CD4-positive, alpha-beta memory T cell (primary cell): ENCODE measurements at regions not wholly inside any gene's neighbourhood (a gene's known extent, or its start where the extent isn't known, plus 50 kb on each side); places are given as distances from the start of the nearest gene placed in this dataset.
A peak's percentile ranks its signal among the peaks of the same experiment; 100 is the strongest.

ENCODE experiments used
- CTCF ChIA-PET: fragments of 350-600 bp; sonication (Branson Sonifier 250); formaldehyde crosslinking; loops from one replicate; lab custom pipeline; 2021; ENCODE audit warnings: inconsistent platforms; ENCODE audit not compliant: partially characterized antibody; lab: Charles Lee
- POLR2A ChIA-PET: fragments of 350-600 bp; sonication (Branson Sonifier 250); formaldehyde crosslinking; loops from one replicate; lab custom pipeline; 2021; ENCODE audit not compliant: partially characterized antibody; lab: Charles Lee
- DNase-seq, 5 donors: peaks; one replicate each; pipeline versions ENCODE4 v3.0.0 to v3.0.0-alpha.2; 2020 to 2022; ENCODE audit warnings: mixed read lengths in 1 of 5
- H3K27ac ChIP-seq: one replicate; pipeline ENCODE4 v1.7.0; 2013; ENCODE audit warnings: low read depth, low read length
- H3K27me3 ChIP-seq: 2 replicates; pipeline ENCODE4 v1.7.0; 2013; ENCODE audit warnings: mild to moderate bottlenecking, low read length, moderate library complexity; ENCODE audit not compliant: insufficient read depth
- H3K36me3 ChIP-seq: 2 replicates; pipeline ENCODE4 v1.7.0; 2013; ENCODE audit warnings: mild to moderate bottlenecking, low read length, moderate library complexity; ENCODE audit not compliant: insufficient read depth
- H3K4me1 ChIP-seq: 2 replicates; pipeline ENCODE4 v1.7.0; 2013; ENCODE audit warnings: mild to moderate bottlenecking, low read length, moderate library complexity; ENCODE audit not compliant: insufficient read depth
- H3K4me3 ChIP-seq, 2 donors: one replicate each; pipeline ENCODE4 v1.7.0; 2013; ENCODE audit warnings: low read length in 2 of 2, mild to moderate bottlenecking in 1 of 2
- H3K9me3 ChIP-seq, 2 donors: one replicate each; pipeline ENCODE4 v1.7.0; 2013; ENCODE audit warnings: low read length in 2 of 2, control low read depth in 1 of 2; ENCODE audit not compliant: control insufficient read depth in 1 of 2
- H3K27ac Mint-ChIP-seq, 7 donors: one replicate each; pipeline ENCODE4 v1.8.0; 2020 to 2021; ENCODE audit warnings: mixed read lengths in 7 of 7, mild to moderate bottlenecking in 6 of 7, inconsistent platforms in 3 of 7, moderate library complexity in 3 of 7
- H3K27me3 Mint-ChIP-seq, 2 donors: one replicate each; pipeline ENCODE4 v1.8.0; 2020 to 2021; ENCODE audit warnings: mixed read lengths in 2 of 2
- H3K36me3 Mint-ChIP-seq, 2 donors: one replicate each; pipeline ENCODE4 v1.8.0; 2020 to 2021; ENCODE audit warnings: mixed read lengths in 2 of 2, inconsistent platforms in 1 of 2, mild to moderate bottlenecking in 1 of 2
- H3K4me1 Mint-ChIP-seq, 4 donors: one replicate each; pipeline ENCODE4 v1.8.0; 2020 to 2021; ENCODE audit warnings: mixed read lengths in 4 of 4, mild to moderate bottlenecking in 1 of 4
- H3K4me3 Mint-ChIP-seq, 8 donors: one replicate each; pipeline ENCODE4 v1.8.0; 2020 to 2021; ENCODE audit warnings: mixed read lengths in 8 of 8, mild to moderate bottlenecking in 7 of 8, moderate library complexity in 6 of 8, inconsistent platforms in 3 of 8
- H3K9me3 Mint-ChIP-seq, 8 donors: one replicate each; pipeline ENCODE4 v1.8.0; 2020 to 2021; ENCODE audit warnings: mixed read lengths in 8 of 8, mild to moderate bottlenecking in 5 of 8, inconsistent platforms in 3 of 8, moderate library complexity in 1 of 8
- intact Hi-C: fragments of 100-400 bp; cut with micrococcal nuclease; formaldehyde crosslinking; loops from one replicate; pipeline ENCODE4 v1.15.1; 2023

DNA sequence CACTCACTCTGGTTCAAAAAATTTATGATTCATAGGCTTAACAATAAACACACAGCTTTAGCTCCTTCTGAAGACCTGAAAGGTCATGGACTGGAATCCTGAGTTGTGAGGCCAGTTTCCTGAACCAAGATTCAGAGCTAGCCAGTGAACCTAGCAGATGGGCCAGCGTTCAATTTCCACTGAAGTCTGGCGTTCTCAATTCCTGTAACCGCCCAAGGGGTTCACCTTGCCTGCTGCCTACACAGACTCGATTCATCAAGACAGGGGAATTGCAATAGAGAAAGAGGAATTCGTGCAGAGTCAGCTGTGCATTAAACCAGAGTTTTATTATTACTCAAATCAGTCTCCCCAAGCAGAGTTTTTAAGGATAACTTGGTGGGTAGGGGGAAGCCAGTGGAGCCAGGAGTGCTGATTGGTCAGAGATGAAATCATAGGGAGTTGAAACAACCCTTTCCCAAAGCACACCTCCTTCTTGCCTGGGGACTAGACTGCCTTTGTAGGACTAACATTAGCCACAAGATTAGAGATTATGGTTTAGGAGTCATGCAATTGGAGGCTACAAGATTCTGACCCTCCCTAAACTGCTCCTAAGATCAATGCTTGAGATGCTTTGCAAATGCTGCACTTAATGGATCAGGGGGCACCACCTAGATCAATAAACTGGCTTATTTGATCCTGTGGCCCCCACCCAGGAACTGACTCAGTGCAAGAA, 117.5 kb upstream of the SHB start:
- Mint-ChIP-seq H3K9me3 (no peaks in the 10 kb centered on the region), H3K36me3 (no peaks in the 10 kb centered on the region), H3K27me3 (peaks cover 3 to 7% of the 10 kb centered on the region in 2 donors), H3K4me1 (no peaks in the 10 kb centered on the region), H3K4me3 (no peak overlapping the region), H3K27ac (no peak overlapping the region)
- no peaks in the 10 kb centered on the region for H3K27me3 ChIP-seq
- CTCF ChIA-PET, result no interaction called here
- POLR2A ChIA-PET, result no interaction called here
- H3K9me3 ChIP-seq, result no peaks in the 10 kb centered on the region
- H3K36me3 ChIP-seq, result no peaks in the 10 kb centered on the region
- no peak overlapping the region for H3K27ac ChIP-seq
- DNase-seq, result no peak
- no peaks in the 10 kb centered on the region for H3K4me1 ChIP-seq
- intact Hi-C loops, result no loop called here
- no peak overlapping the region for H3K4me3 ChIP-seq

DNA sequence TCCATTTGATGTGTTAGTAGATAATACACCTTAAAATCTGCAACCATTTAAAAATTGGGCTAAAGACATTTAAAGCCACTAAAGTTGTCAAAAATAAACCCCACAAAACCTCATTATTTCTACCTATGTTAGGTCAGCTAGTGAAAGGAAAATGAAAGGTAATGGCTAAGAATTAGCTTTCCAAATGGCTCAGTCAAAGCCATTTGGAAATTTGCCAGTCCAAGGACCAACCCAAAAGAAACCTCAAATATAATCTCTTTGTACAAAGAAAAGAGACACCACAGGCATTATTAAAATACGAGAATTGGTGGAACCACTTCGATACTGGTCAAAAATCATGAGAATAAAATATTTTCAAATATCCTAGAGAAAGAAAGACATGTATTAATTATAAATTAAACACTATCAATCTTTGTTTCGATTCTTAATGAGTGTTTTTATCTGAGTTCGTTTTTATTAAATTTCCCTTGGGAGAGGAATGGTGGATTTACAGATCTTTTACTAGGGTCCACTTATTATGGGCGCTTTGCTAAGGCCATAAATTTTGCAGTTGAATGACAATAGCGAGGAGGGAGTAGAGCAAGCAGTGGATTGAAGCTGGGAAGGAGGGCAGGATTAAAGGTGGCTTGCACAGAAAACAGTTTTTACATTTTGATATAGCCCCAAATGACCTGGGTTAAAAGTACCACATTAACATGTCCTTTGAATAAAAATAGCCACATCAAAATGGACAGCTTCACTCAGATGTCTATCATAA, 116.8 kb upstream of the SHB start:
- H3K9me3 ChIP-seq, result no peaks in the 10 kb centered on the region
- no peak overlapping the region for H3K27ac ChIP-seq
- no peak for DNase-seq
- H3K4me1 ChIP-seq, result no peaks in the 10 kb centered on the region
- Mint-ChIP-seq H3K4me1 (no peaks in the 10 kb centered on the region), H3K4me3 (no peak overlapping the region), H3K9me3 (no peaks in the 10 kb centered on the region), H3K27me3 (peaks cover 3 to 7% of the 10 kb centered on the region in 2 donors), H3K27ac (peak overlapping the region in 1 of 7 donors; percentile 50), H3K36me3 (no peaks in the 10 kb centered on the region)
- intact Hi-C loops, result no loop called here
- H3K36me3 ChIP-seq, result no peaks in the 10 kb centered on the region
- ChIA-PET CTCF (no interaction called here), POLR2A (no interaction called here)
- H3K4me3 ChIP-seq, result no peak overlapping the region
- no peaks in the 10 kb centered on the region for H3K27me3 ChIP-seq

DNA sequence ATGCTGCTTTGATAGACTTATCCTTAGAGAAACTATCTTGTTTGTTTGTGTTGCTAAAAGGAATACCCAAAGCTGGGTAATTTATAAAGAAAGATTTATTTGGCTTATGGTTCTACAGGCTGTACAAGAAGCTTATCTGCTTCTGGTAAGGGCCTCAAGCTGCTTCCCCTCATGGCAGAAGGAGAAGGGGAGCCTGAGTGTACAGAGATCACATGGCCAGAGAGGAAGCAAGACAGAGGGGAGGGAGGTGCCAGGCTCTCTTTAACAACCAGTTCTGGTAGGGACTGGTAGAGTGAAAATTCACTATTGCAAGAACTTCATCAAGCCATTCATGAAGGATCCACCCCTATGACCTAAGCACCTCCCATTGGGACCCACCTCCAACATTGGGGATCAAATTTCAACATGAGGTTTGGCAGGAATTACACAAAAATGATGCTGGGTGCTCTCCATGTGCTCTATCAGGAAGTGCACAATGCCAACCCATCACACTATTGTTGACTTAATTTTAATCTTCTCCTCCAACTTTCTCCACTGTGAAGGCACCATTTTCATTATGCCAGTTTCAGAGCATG, 115.1 kb upstream of the SHB start:
- Mint-ChIP-seq H3K9me3 (no peaks in the 10 kb centered on the region), H3K27ac (no peak overlapping the region), H3K4me3 (no peak overlapping the region), H3K27me3 (peaks cover 3 to 11% of the 10 kb centered on the region in 2 donors), H3K4me1 (no peaks in the 10 kb centered on the region), H3K36me3 (no peaks in the 10 kb centered on the region)
- Histone ChIP-seq H3K36me3 (no peaks in the 10 kb centered on the region), H3K4me1 (no peaks in the 10 kb centered on the region), H3K27ac (no peak overlapping the region), H3K9me3 (no peaks in the 10 kb centered on the region), H3K4me3 (no peak overlapping the region), H3K27me3 (no peaks in the 10 kb centered on the region)
- no peak for DNase-seq
- ChIA-PET POLR2A (no interaction called here), CTCF (no interaction called here)
- intact Hi-C loops, result no loop called here

GRCh38 chr9:38182321-38182720, 113.3 kb upstream of the SHB start:
- Mint-ChIP-seq H3K27me3 (peaks cover 6 to 11% of the 10 kb centered on the region in 2 donors), H3K27ac (no peak overlapping the region), H3K4me3 (no peak overlapping the region), H3K9me3 (peaks cover 0 to 3% (median 0%) of the 10 kb centered on the region in 8 donors), H3K36me3 (no peaks in the 10 kb centered on the region), H3K4me1 (peaks cover 0 to 5% (median 2%) of the 10 kb centered on the region in 4 donors)
- intact Hi-C loops, result no loop called here
- no peak overlapping the region for H3K4me3 ChIP-seq
- H3K36me3 ChIP-seq, result no peaks in the 10 kb centered on the region
- no peak overlapping the region for H3K27ac ChIP-seq
- DNase-seq, result no peak
- POLR2A ChIA-PET, result no interaction called here
- no peaks in the 10 kb centered on the region for H3K27me3 ChIP-seq
- no peaks in the 10 kb centered on the region for H3K9me3 ChIP-seq
- CTCF ChIA-PET, result no interaction called here
- no peaks in the 10 kb centered on the region for H3K4me1 ChIP-seq

GRCh38 chr9:38181866-38182265, 112.8 kb upstream of the SHB start:
- POLR2A ChIA-PET, result no interaction called here
- no peaks in the 10 kb centered on the region for H3K36me3 Mint-ChIP-seq
- CTCF ChIA-PET, result no interaction called here
- H3K27me3 Mint-ChIP-seq, result peaks cover 6 to 11% of the 10 kb centered on the region in 2 donors
- DNase-seq, result no peak
- Histone ChIP-seq H3K4me1 (no peaks in the 10 kb centered on the region), H3K36me3 (no peaks in the 10 kb centered on the region), H3K4me3 (no peak overlapping the region), H3K9me3 (no peaks in the 10 kb centered on the region), H3K27me3 (no peaks in the 10 kb centered on the region), H3K27ac (no peak overlapping the region)
- intact Hi-C loops, result no loop called here
- H3K4me3 Mint-ChIP-seq, result no peak overlapping the region
- H3K9me3 Mint-ChIP-seq, result peaks cover 0 to 3% (median 0%) of the 10 kb centered on the region in 8 donors
- no peak overlapping the region for H3K27ac Mint-ChIP-seq
- peaks cover 0 to 5% (median 2%) of the 10 kb centered on the region in 4 donors for H3K4me1 Mint-ChIP-seq

GRCh38 chr9:38181232-38181631, 112.2 kb upstream of the SHB start:
- ChIA-PET CTCF (interaction anchor here (0.7 kb wide), 1 partner anchor 21 kb away, joined by 3 read pairs; no protein-coding TSS in a partner anchor), POLR2A (no interaction called here)
- H3K36me3 ChIP-seq, result no peaks in the 10 kb centered on the region
- H3K9me3 Mint-ChIP-seq, result peaks cover 0 to 3% (median 0%) of the 10 kb centered on the region in 8 donors
- no peaks in the 10 kb centered on the region for H3K9me3 ChIP-seq
- no peak overlapping the region for H3K4me3 Mint-ChIP-seq
- no peaks in the 10 kb centered on the region for H3K27me3 ChIP-seq
- H3K4me1 Mint-ChIP-seq, result peaks cover 0 to 5% (median 2%) of the 10 kb centered on the region in 4 donors
- peaks cover 6 to 11% of the 10 kb centered on the region in 2 donors for H3K27me3 Mint-ChIP-seq
- DNase-seq, result no peak
- no peaks in the 10 kb centered on the region for H3K4me1 ChIP-seq
- no peaks in the 10 kb centered on the region for H3K36me3 Mint-ChIP-seq
- no peak overlapping the region for H3K27ac ChIP-seq
- no peak overlapping the region for H3K4me3 ChIP-seq
- no peak overlapping the region for H3K27ac Mint-ChIP-seq
- intact Hi-C loops, result no loop called here

DNA sequence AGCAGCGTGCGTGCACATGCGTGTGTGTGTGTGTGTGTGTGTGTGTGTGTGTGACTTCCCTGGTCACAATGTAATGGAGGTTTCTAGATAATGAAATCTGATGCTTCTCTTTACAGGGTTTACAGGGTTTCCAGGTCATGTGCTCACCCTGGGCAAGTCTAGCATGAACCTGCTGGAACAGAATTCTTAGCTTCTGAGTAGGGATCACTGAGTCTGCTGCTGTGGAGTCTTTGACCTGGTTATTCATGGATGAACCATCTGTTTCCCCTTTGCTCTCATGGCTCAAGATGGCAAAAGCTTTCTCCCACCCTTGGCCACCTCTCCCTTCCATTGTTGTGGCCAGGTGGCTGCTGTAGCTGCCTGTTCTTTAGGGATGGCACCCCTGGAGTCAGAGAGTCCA, 111.6 kb upstream of the SHB start:
- H3K9me3 Mint-ChIP-seq, result peaks cover 0 to 3% (median 0%) of the 10 kb centered on the region in 8 donors
- POLR2A ChIA-PET, result no interaction called here
- DNase-seq, result no peak
- peaks cover 0 to 5% (median 2%) of the 10 kb centered on the region in 4 donors for H3K4me1 Mint-ChIP-seq
- Histone ChIP-seq H3K36me3 (no peaks in the 10 kb centered on the region), H3K27ac (no peak overlapping the region), H3K27me3 (no peaks in the 10 kb centered on the region), H3K4me3 (no peak overlapping the region), H3K9me3 (no peaks in the 10 kb centered on the region), H3K4me1 (no peaks in the 10 kb centered on the region)
- peaks cover 6 to 13% of the 10 kb centered on the region in 2 donors for H3K27me3 Mint-ChIP-seq
- no peaks in the 10 kb centered on the region for H3K36me3 Mint-ChIP-seq
- CTCF ChIA-PET, result interaction anchor here (0.7 kb wide), 1 partner anchor 20 kb away, joined by 3 read pairs; no protein-coding TSS in a partner anchor
- no peak overlapping the region for H3K4me3 Mint-ChIP-seq
- no peak overlapping the region for H3K27ac Mint-ChIP-seq
- intact Hi-C loops, result no loop called here
